GM21825 (cell line): ENCODE measurements at regions not wholly inside any gene's neighbourhood (a gene's known extent, or its start where the extent isn't known, plus 50 kb on each side); places are given as distances from the start of the nearest gene placed in this dataset.

ENCODE experiments used
- ATAC-seq: cut with Tn5 transposase; IDR thresholded peaks from one replicate; pipeline ENCODE4 v1.9.1; 2021; ENCODE audit warnings: mild to moderate bottlenecking, moderate library complexity; ENCODE audit not compliant: unreplicated experiment

DNA sequence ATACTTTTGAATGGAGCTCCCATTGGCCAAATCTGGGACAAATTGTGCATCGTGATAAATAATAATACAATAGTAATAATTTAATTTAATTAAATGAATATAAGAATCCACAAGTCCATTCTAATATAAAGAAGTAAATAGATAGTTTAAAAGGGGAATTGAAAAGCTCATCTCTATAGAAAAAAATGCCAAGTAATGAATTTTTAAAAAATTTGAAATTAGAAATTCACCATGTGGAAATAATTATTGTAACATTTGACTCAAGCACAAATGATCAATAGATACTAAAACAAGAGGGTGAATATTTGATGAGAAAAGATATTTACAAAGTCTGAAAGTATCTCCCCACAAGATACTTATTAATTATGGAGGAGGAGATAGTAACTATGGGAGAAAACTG is 467.4 kb downstream of the CETN3 start:
- ATAC-seq = no peak

GRCh38 chr5:89936576-89936975 is 473.0 kb downstream of the CETN3 start:
- ATAC-seq = no peak

DNA sequence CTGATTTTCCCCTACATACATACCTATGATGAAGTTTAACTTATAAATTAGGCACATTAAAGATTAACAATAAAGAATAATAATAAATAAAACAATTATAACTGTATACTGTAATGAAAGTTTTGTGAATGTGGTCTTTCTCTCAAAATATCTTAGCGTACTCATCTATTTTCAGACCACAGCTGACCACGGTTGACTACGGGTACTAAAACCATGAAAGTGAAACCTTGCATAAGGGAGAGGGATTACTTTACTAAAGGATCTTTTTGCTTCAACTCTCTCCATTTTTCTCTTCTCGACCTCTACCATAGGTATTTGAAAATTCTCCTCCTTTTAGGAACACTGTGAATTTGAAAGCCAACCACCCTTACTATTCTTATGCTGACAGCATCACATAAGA is 475.5 kb downstream of the CETN3 start:
- no peak for ATAC-seq

DNA sequence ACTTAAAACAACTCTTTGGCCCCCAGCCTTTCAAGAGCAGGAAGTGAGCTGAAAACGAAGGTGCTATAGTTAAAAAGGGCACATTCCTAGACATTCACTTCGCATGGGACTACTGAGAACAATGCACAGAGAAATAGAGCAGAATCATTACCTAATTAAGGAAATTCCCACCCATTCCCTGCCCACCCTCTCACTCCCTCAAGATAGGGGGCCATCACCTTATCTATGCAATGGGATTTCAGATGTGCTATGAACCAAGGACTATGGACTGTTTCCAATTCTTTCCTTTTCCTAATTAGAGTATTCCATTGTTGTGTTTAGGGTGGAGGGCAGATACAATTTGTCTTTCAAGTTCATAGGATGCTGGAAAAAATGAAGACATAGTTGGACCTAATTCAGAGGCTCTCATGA is 476.8 kb downstream of the CETN3 start:
- no peak for ATAC-seq

DNA sequence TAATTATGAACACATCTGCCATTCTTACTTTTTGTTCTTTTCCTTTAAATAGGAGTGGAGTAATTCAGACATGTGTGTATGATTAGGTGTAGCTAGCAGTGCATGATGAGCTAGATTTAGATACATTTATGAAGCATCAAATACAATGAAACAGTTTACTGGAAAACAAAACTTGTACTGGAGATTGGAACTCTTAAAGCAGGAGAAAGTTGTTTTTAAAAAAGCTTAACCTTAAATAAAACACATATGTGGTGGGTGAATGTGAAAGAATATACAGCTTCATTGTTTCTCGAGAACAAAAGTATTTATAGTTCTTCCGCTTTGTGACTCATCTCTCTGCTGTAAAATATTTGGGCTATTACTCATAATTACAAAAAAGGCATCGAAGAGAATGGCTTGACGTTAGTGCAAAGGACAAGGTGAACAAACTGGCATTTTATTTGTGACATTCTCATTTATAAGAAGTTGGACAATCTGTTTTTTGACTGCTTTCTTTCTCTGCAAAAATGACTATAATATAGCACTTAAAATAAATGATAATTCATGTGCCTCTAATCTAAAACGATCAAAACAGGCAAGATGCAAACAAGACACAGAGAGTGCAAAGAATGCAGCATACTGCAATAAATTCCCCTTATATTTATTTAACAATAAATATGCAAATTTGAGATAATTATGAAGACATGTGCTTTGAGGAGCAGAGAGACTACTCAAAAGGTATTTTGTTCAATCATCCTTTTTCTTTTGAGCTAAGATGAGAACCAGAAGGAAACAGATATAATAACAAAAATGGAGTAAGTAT is 478.8 kb downstream of the CETN3 start:
- peak; percentile 85 for ATAC-seq

- ATAC-seq = no peak
Measured at GRCh38 chr5:89929834-89930233, 479.7 kb downstream of the CETN3 start.

- no peak for ATAC-seq
Measured at GRCh38 chr5:89929173-89929572, 480.4 kb downstream of the CETN3 start.

DNA sequence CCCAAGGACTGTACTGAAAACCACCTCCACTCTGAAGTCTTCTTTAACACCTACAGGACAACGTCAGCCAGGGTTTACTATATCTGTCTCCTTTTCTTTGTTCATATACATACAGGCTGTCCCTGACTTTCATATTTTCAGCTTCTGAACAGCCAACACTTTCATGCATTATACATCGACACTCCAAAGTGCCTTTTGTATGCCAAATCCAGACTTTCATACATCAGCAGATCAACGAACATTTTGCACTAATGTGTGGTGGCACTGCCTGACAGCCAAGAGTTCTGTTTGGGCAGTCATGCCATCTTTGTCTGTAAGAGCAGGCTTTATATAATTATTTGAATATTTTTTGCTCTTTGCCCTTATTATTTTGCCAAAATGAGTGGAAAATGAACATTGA is 487.4 kb downstream of the CETN3 start:
- no peak for ATAC-seq

DNA sequence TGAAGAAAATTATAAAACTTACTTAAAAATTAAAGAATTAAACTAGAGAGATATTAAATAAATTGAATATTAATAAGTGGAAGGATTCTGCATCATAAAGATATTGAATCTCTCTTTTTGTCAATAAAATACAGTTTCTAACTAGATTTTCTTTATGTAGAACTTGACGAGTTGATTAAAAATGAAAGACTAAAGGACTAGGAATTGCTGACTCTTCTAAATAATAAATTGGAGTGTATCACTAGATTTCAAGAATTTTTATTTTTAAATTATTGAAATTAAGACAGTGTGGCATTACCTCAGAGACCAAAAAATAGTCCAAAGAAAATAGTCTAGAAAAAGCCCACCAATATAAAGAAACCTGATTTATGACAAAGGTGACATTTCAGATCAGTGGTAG is 492.4 kb downstream of the CETN3 start:
- no peak for ATAC-seq

- no peak for ATAC-seq
Measured at GRCh38 chr5:89916131-89916530, 493.4 kb downstream of the CETN3 start.

- ATAC-seq = no peak
Measured at GRCh38 chr5:89908876-89909275, 500.7 kb downstream of the CETN3 start.

- ATAC-seq = no peak
Measured at GRCh38 chr5:89904442-89904841, 505.1 kb downstream of the CETN3 start.

DNA sequence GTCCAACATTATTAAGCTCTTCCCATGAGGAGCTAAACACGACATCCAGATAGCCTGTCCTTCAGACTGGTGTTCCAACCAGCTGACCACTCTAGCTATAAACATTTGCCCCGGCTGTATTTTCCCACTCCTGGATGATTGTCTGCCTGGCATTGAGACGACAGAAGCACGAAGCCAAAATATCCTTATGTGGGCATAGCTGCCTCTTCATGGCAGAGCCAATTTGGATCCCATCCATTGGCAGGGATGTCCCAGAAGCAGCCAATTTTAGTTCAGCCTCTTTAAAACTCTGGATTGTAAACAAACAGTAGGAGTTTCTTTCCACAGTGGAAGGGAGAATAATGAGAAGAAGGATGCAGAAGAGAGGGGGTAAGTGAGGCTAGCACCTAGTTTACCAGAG is 507.6 kb downstream of the CETN3 start:
- ATAC-seq = no peak

DNA sequence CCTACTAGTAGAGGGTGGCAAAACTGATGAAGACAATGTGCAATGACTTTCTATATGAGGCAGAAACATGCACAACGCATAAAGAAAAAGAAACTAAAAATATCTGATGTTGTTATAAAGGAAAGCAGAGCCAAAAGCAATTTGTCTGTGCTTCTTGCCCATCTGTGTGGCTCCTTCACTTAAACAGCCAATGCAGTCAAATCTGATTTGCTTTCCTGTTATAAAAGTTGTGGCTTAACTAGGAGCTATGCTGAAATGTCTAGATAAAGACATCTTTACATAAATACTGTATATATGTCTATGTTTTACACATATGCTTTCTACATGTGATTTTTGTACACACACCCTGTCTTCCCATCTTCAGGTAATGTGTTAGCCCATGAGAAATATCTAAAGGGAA is 508.2 kb downstream of the CETN3 start:
- no peak for ATAC-seq

DNA sequence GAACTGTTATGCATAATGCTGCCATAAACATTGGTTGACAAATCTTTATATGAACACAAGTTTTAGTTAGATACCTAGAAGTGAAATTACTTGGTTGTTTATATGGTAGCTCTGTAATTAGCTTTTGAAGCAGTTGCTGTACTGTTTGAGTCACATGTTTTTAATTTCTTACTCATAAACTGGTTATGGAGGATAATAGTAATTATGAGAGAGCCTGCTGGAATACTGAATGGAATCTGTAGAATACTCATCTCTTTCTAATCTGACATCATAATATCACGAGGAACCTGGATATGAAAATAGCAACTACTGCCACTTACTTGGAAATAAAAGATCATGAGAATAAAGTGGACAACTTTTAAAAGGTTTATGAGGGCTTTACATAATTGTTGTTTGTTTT is 509.2 kb downstream of the CETN3 start:
- ATAC-seq = no peak

GRCh38 chr5:89899559-89899958 is 510.0 kb downstream of the CETN3 start:
- no peak for ATAC-seq

- ATAC-seq = no peak
Measured at GRCh38 chr5:89893546-89893945, 516.0 kb downstream of the CETN3 start.

- ATAC-seq = no peak
Measured at GRCh38 chr5:89885670-89886069, 523.9 kb downstream of the CETN3 start.

DNA sequence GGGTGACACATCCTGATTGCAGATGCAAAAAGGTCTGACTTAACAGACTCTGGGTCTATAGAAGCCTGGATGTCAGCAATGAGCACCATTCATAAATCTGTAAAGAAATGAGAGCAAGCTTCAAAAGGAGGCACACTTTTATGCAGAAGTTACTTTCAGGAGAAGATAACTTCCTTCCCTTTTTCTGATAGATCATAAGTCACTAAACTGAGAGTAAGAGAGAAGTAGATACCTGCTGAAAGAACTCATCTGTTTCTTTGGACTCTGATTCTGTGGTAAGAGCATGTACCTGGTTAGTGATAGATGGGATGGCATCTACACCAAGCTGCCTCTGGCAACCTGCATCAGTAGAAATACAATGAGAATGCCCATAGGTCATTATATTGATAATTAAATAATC is 525.6 kb downstream of the CETN3 start:
- ATAC-seq = no peak

- ATAC-seq = no peak
Measured at GRCh38 chr5:89878140-89879132, 531.1 kb downstream of the CETN3 start.

DNA sequence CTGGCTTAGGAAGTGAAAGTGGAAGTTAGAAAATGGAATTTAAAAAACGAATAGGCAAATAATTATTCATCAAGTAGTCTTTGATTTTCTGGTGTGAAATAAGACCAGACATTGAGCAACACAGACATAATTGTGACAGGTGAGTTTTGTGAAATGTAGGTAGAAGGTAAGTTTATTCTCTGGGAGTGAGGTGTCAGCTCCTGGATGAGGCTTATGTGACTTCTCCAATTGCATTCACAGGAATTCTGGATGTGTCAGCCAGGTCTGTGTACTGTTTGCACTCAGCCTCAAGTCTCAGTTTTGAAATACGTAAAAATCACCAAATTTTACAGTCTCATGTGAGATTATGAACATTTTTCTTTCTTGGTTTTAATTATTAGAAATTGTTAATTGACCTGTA is 537.6 kb downstream of the CETN3 start:
- ATAC-seq = no peak

GRCh38 chr5:89869346-89869745 is 540.2 kb downstream of the CETN3 start:
- ATAC-seq = no peak
